ENCODE measurements at regions not wholly inside any gene's neighbourhood (a gene's known extent, or its start where the extent isn't known, plus 50 kb on each side); places are given as distances from the start of the nearest gene placed in this dataset.

DNA sequence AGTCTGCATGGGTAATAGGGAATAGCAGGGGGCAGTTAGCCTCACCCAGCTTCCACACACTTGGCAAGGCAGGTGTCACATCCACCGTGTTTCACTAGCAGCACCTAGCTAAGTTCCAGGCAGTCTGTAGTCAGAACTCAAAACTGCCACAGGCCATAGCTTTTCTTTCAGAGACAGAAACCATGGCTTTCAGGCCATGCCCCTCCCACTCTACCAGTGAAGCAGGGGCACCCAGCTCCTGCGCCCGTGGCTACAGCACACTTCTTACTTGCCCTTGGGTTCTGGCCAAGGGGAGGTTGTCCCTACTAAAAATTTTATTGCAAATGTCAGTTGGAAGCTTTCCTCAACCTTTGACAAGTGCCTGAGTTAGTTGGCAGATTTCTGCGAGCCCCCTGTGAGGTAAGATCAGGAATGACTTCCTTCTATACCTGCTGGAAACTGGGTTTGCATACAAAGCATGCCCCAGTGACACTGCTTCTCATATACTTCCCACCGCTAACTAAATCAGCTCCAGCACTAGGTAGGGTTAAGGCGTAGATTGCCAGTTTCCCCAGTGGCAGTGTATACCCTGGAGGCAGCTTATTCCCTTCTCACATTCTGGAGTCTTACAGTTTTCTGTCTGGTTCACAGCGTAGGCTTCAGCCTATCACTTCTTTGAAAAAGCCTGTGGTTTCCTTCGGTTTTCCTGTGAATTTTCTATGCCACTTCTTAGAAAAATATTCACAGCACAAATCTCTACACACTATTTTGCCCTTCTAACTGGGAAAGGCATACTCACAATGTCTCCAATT is 139.0 kb upstream of the LUZP2 start:
- Histone ChIP-seq H3K27ac (ENCODE audit: low read depth in 1 of 2, low read length in 2 of 2) (no peak overlapping the region), H3K9me3 (ENCODE audit: control insufficient read depth in 1 of 2, insufficient read depth in 1 of 2, low read length in 2 of 2) (peaks cover 3 to 4% of the 10 kb centered on the region in 2 experiments), H3K4me1 (ENCODE audit: insufficient read depth, low read length) (no peaks in the 10 kb centered on the region), H3K27me3 (ENCODE audit: control insufficient read depth in 1 of 2, insufficient read depth in 2 of 2, low read length in 2 of 2) (no peaks in the 10 kb centered on the region), H3K36me3 (ENCODE audit: insufficient read depth, low read length) (no peaks in the 10 kb centered on the region), H3K4me3 (ENCODE audit: low read length) (no peak overlapping the region)
- no peaks in the 10 kb centered on the region for H3K27me3 Mint-ChIP-seq
- DNase-seq (no peak), ATAC-seq (ENCODE audit: poor library complexity) (no peak)
- no peak overlapping the region for H3K27ac Mint-ChIP-seq
- no peaks in the 10 kb centered on the region for H3K4me1 Mint-ChIP-seq (ENCODE audit: low read depth)
- intact Hi-C loops (cut with DNase I, micrococcal nuclease): no loop called here
- POLR2A ChIA-PET: no interaction called here
- H3K9me3 Mint-ChIP-seq: peaks cover 5% of the 10 kb centered on the region
- no peak overlapping the region for H3K4me3 Mint-ChIP-seq
- H3K36me3 Mint-ChIP-seq (ENCODE audit: low read depth): no peaks in the 10 kb centered on the region
- TF ChIP-seq, protein P1, sequence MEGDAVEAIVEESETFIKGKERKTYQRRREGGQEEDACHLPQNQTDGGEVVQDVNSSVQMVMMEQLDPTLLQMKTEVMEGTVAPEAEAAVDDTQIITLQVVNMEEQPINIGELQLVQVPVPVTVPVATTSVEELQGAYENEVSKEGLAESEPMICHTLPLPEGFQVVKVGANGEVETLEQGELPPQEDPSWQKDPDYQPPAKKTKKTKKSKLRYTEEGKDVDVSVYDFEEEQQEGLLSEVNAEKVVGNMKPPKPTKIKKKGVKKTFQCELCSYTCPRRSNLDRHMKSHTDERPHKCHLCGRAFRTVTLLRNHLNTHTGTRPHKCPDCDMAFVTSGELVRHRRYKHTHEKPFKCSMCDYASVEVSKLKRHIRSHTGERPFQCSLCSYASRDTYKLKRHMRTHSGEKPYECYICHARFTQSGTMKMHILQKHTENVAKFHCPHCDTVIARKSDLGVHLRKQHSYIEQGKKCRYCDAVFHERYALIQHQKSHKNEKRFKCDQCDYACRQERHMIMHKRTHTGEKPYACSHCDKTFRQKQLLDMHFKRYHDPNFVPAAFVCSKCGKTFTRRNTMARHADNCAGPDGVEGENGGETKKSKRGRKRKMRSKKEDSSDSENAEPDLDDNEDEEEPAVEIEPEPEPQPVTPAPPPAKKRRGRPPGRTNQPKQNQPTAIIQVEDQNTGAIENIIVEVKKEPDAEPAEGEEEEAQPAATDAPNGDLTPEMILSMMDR (IDR thresholded peaks at IDR 0.05): no peak
- CTCF ChIA-PET: no interaction called here

GRCh38 chr11:24372491-24372890 is 124.4 kb upstream of the LUZP2 start:
- peaks cover 13% of the 10 kb centered on the region for H3K9me3 Mint-ChIP-seq
- H3K36me3 Mint-ChIP-seq (ENCODE audit: low read depth): no peaks in the 10 kb centered on the region
- ChIA-PET POLR2A (no interaction called here), CTCF (no interaction called here)
- peaks cover 0 to 3% of the 10 kb centered on the region in 2 experiments for H3K9me3 ChIP-seq (ENCODE audit: control insufficient read depth in 1 of 2, insufficient read depth in 1 of 2, low read length in 2 of 2)
- H3K4me1 Mint-ChIP-seq (ENCODE audit: low read depth): no peaks in the 10 kb centered on the region
- TF ChIP-seq, protein P1 (IDR thresholded peaks at IDR 0.05): no peak
- DNase-seq (no peak), ATAC-seq (ENCODE audit: poor library complexity) (no peak)
- no peak overlapping the region for H3K4me3 ChIP-seq (ENCODE audit: low read length)
- no peak overlapping the region for H3K27ac ChIP-seq (ENCODE audit: low read depth in 1 of 2, low read length in 2 of 2)
- no peaks in the 10 kb centered on the region for H3K4me1 ChIP-seq (ENCODE audit: insufficient read depth, low read length)
- no peaks in the 10 kb centered on the region for H3K36me3 ChIP-seq (ENCODE audit: insufficient read depth, low read length)
- H3K27ac Mint-ChIP-seq: no peak overlapping the region
- no peaks in the 10 kb centered on the region for H3K27me3 ChIP-seq (ENCODE audit: control insufficient read depth in 1 of 2, insufficient read depth in 2 of 2, low read length in 2 of 2)
- intact Hi-C loops (cut with DNase I, micrococcal nuclease): no loop called here
- no peak overlapping the region for H3K4me3 Mint-ChIP-seq
- H3K27me3 Mint-ChIP-seq: no peaks in the 10 kb centered on the region

- Mint-ChIP-seq H3K4me3 (no peak overlapping the region), H3K9me3 (peaks cover 20% of the 10 kb centered on the region), H3K27me3 (no peaks in the 10 kb centered on the region), H3K4me1 (ENCODE audit: low read depth) (no peaks in the 10 kb centered on the region), H3K27ac (no peak overlapping the region), H3K36me3 (ENCODE audit: low read depth) (no peaks in the 10 kb centered on the region)
- Histone ChIP-seq H3K27me3 (ENCODE audit: control insufficient read depth in 1 of 2, insufficient read depth in 2 of 2, low read length in 2 of 2) (no peaks in the 10 kb centered on the region), H3K4me3 (ENCODE audit: low read length) (no peak overlapping the region), H3K27ac (ENCODE audit: low read depth in 1 of 2, low read length in 2 of 2) (no peak overlapping the region), H3K4me1 (ENCODE audit: insufficient read depth, low read length) (no peaks in the 10 kb centered on the region), H3K9me3 (ENCODE audit: control insufficient read depth in 1 of 2, insufficient read depth in 1 of 2, low read length in 2 of 2) (peaks cover 0 to 3% of the 10 kb centered on the region in 2 experiments), H3K36me3 (ENCODE audit: insufficient read depth, low read length) (no peaks in the 10 kb centered on the region)
- DNase-seq (no peak), ATAC-seq (ENCODE audit: poor library complexity) (no peak)
- ChIA-PET CTCF (no interaction called here), POLR2A (no interaction called here)
- intact Hi-C loops (cut with DNase I, micrococcal nuclease): no loop called here
- TF ChIP-seq, protein P1 (IDR thresholded peaks at IDR 0.05): no peak
Measured at GRCh38 chr11:24373516-24373915, 123.3 kb upstream of the LUZP2 start.
